Limb (tissue), 2 donors: ENCODE measurements at regions not wholly inside any gene's neighbourhood (a gene's known extent, or its start where the extent isn't known, plus 50 kb on each side); places are given as distances from the start of the nearest gene placed in this dataset.
"Not testable (repeated sequence)": the region's sequence is repeated elsewhere in the genome, so short reads cannot be mapped to it uniquely, and the experiment has no call there.

Source experiments
- DNase-seq, 2 donors: peaks; one replicate each; pipeline ENCODE4 v3.0.0-alpha.2; 2016; ENCODE audit errors: extremely low spot score in 2 of 2

DNA sequence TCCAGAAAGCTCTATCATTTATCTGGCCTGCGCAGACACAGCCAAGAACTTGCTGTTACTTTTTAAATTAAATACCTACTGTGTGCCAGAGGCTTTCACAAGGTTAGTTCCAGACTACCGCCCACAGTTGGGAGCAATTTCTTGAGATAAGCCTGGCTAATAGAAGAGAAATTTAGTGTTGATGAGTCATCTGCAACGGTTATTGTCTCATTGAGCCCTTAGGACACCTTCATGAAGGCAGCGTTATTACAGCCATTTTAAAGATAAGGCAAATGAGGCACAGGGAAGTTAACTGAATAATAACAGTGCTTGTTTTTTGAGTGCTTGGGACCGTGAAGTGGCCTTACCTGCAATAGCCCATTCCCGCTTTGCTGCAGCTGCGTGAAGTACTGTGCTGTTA is 292.9 kb upstream of the MSX2 start:
- no peak for DNase-seq

- no peak for DNase-seq
Observed at GRCh38 chr5:174433098-174433497, 291.3 kb upstream of the MSX2 start.

GRCh38 chr5:174436750-174437149 is 287.6 kb upstream of the MSX2 start:
- DNase-seq: no peak

GRCh38 chr5:174444479-174445188 is 279.7 kb upstream of the MSX2 start:
- peak; percentile 22 to 45 for DNase-seq

GRCh38 chr5:174446446-174446845 is 277.9 kb upstream of the MSX2 start:
- no peak for DNase-seq

DNA sequence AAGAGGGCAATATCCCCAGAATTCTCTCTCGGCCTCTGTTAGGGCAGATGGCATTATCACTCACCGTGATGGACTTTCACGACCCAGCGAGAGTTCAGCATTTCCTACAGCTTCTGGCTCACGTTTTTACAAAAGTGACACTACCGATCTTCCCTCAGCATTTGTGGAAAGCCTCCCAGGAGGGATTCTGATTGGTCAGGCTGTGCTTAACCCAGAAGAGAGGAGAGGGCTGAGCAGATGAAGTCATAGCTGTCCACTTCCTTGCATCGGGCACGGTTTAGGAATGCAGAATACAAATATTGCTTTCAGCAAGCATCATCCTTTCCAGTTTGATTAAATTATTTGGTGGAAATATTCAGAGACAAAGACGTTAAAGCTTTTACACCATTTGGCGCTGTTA is 277.4 kb upstream of the MSX2 start:
- no peak for DNase-seq

DNA sequence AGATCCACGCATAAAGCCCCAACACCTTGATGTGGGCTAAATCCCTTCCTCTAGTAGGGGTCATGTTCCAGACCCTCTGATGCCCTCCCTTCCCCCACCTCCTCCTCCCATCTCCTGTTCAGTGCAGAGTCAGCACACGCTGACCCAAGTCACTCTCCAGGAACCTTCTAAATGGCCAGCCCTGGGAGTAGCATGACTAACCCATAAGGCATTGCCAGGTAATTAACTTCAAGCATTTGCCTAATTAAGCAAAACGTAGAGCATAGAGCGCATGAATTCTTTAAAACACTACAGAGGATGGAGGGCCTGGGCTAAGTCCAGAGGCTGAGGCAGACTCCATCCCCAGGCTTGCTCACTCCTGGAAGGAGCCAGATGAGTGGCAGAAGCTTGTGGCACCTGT is 276.3 kb upstream of the MSX2 start:
- DNase-seq: no peak

DNA sequence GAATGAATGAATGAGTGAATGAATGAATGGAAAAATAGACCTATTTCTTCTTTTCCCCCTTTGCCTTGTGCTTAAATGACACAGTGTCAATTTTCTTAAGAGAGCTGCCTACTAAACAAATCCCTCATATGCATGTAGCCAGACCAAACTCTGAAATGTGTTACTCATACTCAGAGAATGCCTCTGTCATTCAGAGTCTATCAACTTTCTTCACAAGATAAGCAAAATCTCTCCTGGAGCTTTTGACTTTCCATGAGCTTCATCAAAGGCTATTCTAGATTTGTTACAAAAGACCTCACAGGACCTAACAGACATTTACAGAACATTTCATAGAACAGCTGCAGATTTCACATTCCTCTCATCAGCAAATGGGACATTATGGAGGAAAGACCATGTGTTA is 275.7 kb upstream of the MSX2 start:
- no peak for DNase-seq

GRCh38 chr5:174453690-174454089 is 270.7 kb upstream of the MSX2 start:
- DNase-seq: no peak

DNA sequence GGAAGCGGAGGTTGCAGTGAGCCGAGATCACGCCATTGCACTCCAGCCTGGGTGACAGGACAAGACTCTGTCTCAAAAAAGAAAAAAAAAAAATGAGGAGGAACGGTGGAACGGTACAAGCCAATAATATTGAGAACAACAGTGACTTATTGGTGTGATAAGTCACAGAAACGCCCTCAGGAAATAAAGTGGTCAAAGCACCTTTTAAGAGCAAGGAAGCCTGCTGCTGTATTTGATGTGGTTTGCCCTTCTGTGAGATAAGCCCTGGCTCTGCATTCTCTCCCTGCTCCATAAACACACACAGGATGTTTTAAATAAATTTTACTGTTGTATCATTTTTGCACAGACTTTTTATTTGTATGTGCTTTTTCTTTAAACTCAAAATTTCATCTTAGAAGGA is 269.9 kb upstream of the MSX2 start:
- no peak for DNase-seq

GRCh38 chr5:174454890-174455289 is 269.5 kb upstream of the MSX2 start:
- no peak for DNase-seq

GRCh38 chr5:174455301-174455700 is 269.1 kb upstream of the MSX2 start:
- no peak for DNase-seq

DNA sequence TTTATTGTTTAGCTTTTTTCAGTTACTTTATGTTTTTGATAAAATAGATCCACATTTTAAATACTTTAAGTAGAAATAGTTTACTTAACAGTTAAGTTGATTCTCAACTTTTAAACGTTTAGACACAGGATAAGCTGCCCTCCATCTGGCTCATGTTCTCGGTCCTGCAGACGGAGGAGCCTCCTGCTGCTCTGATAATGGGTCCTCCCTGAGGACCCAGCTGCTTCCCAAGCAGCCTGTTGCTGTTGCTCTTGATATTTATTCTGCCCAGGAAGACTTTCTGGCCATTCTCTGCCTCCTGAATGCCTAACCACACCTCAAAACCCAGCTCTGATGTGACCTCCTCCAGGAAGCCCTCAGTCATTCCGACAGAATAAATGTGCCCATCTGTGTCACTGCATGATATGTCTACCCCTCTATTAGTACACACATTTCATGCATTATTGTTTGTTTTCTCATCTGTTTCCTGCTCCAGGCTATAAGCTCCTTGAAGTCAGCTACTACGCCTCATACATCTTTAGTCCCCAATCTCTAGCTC is 267.2 kb upstream of the MSX2 start:
- DNase-seq: no peak

DNA sequence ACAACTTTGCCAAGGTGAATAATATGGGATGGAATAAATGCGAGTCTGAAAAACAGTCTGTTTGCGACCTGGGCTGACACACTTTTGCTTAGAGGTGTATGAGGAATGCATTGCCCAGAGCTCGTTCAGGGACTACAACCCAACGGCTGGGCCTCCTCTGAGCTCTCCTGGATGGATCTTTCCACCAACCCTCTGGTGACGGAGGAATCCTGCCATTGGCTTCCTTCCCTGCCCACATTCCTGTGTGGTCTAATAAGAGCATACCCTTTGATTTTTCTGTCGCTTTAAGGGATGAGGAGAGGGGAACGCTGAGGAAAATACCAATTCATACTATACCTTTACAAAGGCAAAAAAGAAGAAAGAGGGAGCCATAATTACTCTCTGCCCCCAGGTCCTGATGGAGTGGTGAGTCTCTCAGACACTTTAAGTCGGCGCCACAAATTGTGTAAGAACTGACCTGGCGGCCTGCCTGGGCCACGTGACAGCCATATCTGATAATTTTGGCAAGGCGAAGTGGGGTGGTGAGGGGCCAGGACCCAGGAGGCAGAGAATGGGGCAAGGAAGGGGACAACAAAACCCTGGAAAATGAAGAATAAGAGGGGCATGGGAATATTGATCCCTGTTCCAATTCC is 265.2 kb upstream of the MSX2 start:
- DNase-seq: no peak

DNA sequence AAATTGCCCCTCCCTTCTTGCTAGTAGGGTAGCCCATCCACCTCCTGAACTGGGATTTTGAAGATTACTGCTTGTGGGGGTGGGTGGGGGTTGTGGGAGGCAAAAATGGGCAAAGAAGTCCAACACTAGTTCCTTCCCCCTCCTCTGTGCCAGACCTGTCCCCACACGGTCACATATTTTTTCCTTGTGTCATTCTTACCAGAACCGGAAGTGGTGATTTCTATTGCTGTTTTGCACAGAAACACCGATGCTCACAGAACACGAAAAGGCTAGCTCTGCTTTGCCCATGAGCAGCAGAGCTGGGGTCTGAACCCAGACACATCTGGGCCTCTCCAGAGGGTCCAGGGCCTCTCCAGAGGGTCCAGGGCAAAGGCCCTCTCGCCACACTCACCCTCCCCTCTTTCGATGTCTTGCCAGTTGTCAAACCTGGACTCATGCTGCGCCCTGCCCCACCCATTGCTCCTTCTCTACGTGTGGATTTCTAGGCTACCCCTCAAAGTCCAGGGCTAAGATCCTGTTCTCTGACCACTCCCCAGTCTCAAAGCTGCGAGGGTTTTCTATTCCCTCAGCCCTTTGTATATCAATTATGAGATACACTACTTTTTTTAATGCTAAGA is 264.4 kb upstream of the MSX2 start:
- DNase-seq: no peak

DNA sequence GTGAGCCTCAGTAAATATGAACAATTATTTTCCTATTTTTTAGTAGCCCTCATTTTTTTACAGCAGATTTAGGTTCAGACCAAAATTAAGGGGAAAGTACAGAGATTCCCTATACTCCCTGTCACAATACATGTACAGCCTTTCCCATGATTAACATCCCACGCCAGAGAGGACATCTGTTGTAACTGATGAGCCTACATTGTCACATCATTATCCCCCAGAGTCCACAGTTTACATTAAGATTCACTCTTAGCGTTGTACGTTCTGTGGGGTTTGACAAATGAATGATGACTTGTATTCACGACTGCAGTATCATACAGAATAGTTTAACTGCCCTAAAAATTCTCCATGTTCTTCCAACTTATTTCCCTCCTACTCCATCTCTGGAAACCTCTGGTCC is 262.3 kb upstream of the MSX2 start:
- no peak for DNase-seq

GRCh38 chr5:174464504-174465165 is 259.7 kb upstream of the MSX2 start:
- no peak for DNase-seq

- DNase-seq: not testable (repeated sequence)
Observed at GRCh38 chr5:174471528-174471927, 252.9 kb upstream of the MSX2 start.

GRCh38 chr5:174472956-174473355 is 251.4 kb upstream of the MSX2 start:
- no peak for DNase-seq

DNA sequence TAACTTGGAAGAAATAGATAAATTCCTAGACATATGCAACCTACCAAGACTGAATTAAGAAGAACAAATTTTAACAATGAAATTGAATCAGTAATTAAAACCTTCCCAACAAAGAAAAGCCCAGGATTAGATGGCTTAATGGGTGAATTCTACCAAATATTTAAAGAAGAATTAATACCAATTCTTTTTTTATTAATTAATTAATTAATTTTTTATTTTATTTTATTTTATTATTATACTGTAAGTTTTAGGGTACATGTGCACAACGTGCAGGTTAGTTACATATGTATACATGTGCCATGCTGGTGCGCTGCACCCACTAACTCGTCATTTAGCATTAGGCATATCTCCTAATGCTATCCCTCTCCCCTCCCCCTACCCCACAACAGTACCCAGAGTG is 248.4 kb upstream of the MSX2 start:
- DNase-seq: not testable (repeated sequence)

- DNase-seq: no peak
Observed at GRCh38 chr5:174479325-174479724, 245.1 kb upstream of the MSX2 start.

DNA sequence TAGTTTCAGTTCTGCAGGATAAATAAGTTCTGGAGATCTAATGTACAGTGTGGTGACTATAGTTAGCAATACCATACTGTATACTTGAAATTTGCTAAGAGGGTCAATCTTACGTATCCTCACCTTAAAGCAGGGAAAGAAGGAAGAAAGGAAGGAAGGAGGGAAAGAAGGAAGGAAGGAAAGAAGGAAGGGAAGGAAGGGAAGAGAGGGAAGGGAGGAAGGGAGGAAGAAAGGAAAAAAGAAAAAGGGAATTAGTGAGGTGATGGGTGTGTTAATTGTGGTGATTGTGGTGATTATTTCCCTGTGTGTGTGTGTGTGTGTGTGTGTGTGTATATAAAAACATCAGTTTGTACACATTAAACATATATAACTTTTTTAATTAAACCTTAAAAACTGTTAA is 242.6 kb upstream of the MSX2 start:
- DNase-seq: no peak
